Astrocyte (in vitro differentiated cells and primary cell): ENCODE measurements at regions not wholly inside any gene's neighbourhood (a gene's known extent, or its start where the extent isn't known, plus 50 kb on each side); places are given as distances from the start of the nearest gene placed in this dataset.

Experiments
- EZH2 ChIP-seq: IDR thresholded peaks from 2 replicates; pipeline ENCODE4 v1.6.1; 2012; ENCODE audit warnings: mild to moderate bottlenecking, low read length, inconsistent platforms; ENCODE audit not compliant: insufficient read depth
- TF ChIP-seq, protein P1 (sequence below): IDR thresholded peaks from 2 replicates; pipeline ENCODE4 v1.5.1; 2011; ENCODE audit warnings: low read depth, mild to moderate bottlenecking, inconsistent platforms, low read length, moderate library complexity; ENCODE audit not compliant: insufficient read depth

DNA sequence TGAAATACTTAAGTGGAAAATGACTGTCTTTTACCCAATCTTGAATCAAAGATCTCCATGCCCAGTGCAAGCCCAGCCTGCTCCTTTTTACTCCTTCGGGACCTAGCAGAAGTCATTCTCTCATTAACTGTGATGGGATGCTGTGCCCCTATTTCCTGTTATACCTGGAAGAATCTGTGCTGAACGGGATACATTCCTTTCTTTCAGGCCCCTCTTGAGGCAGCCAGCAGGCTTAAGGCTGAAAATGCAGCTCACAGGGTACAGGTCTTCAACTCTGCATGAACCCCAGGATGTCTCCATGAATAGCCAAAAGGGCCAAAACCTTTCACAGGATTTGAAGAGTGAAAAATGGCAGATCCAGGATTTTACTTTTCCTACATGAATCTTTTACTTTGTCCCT lies 784.8 kb upstream of the KLHL29 start:
- TF ChIP-seq, protein P1, sequence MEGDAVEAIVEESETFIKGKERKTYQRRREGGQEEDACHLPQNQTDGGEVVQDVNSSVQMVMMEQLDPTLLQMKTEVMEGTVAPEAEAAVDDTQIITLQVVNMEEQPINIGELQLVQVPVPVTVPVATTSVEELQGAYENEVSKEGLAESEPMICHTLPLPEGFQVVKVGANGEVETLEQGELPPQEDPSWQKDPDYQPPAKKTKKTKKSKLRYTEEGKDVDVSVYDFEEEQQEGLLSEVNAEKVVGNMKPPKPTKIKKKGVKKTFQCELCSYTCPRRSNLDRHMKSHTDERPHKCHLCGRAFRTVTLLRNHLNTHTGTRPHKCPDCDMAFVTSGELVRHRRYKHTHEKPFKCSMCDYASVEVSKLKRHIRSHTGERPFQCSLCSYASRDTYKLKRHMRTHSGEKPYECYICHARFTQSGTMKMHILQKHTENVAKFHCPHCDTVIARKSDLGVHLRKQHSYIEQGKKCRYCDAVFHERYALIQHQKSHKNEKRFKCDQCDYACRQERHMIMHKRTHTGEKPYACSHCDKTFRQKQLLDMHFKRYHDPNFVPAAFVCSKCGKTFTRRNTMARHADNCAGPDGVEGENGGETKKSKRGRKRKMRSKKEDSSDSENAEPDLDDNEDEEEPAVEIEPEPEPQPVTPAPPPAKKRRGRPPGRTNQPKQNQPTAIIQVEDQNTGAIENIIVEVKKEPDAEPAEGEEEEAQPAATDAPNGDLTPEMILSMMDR = no peak
- TF ChIP-seq EZH2 = no peak
